HepG2 (cell line): ENCODE measurements at regions not wholly inside any gene's neighbourhood (a gene's known extent, or its start where the extent isn't known, plus 50 kb on each side); places are given as distances from the start of the nearest gene placed in this dataset.

Experiments
- BCLAF1 ChIP-seq: fragments of 450-650 bp; IDR thresholded peaks from 2 replicates; pipeline ENCODE4 v1.6.1; 2017; ENCODE audit warnings: mild to moderate bottlenecking
- CTCF ChIP-seq: sonication (generic); formaldehyde crosslinking; IDR thresholded peaks from 2 replicates; pipeline ENCODE4 v1.5.0; 2020; ENCODE audit warnings: mild to moderate bottlenecking, missing genetic modification reagents, moderate library complexity
- E2F1 ChIP-seq: sonication (generic); formaldehyde crosslinking; IDR thresholded peaks from 2 replicates; pipeline ENCODE4 v1.5.0; 2020; ENCODE audit warnings: missing genetic modification reagents
- JUND ChIP-seq: sonication (generic); formaldehyde crosslinking; IDR thresholded peaks from 2 replicates; pipeline ENCODE4 v1.8.0; 2022; ENCODE audit warnings: mild to moderate bottlenecking, missing genetic modification reagents
- MTA3 ChIP-seq: sonication (generic); formaldehyde crosslinking; IDR thresholded peaks from 2 replicates; pipeline ENCODE4 v1.4.0; 2020; ENCODE audit warnings: missing genetic modification reagents
- NONO ChIP-seq, 2 experiments: fragments of 450-650 bp in 1 of 2; sonication (generic) in 1 of 2; formaldehyde crosslinking in 1 of 2; IDR thresholded peaks in 1 of 2; conservative IDR thresholded peaks in 1 of 2; 2 replicates each; pipeline versions ENCODE4 v1.6.1 to v1.8.0; 2017 to 2022; ENCODE audit warnings: mild to moderate bottlenecking in 1 of 2, missing genetic modification reagents in 1 of 2, moderate library complexity in 1 of 2
- PRPF4 ChIP-seq: fragments of 200-400 bp; formaldehyde crosslinking; IDR thresholded peaks from 2 replicates; pipeline ENCODE4 v1.6.1; 2016; ENCODE audit warnings: low read length, low read depth; ENCODE audit not compliant: poor library complexity, severe bottlenecking
- SNAPC2 ChIP-seq: sonication (generic); formaldehyde crosslinking; IDR thresholded peaks from 2 replicates; pipeline ENCODE4 v1.8.1; 2022; ENCODE audit warnings: mild to moderate bottlenecking, missing genetic modification reagents
- TEAD3 ChIP-seq: optimal IDR thresholded peaks from 2 replicates; pipeline ENCODE3; 2016; ENCODE audit warnings: borderline replicate concordance
- ZBTB37 ChIP-seq: sonication (generic); formaldehyde crosslinking; IDR thresholded peaks from 2 replicates; pipeline ENCODE4 v1.4.0; 2020; ENCODE audit warnings: mild to moderate bottlenecking, missing genetic modification reagents
- ZFP36L1 ChIP-seq: sonication (generic); formaldehyde crosslinking; IDR thresholded peaks from 2 replicates; pipeline ENCODE4 v1.8.0; 2022; ENCODE audit warnings: mild to moderate bottlenecking, missing genetic modification reagents, moderate library complexity
- ZFX ChIP-seq: sonication (generic); formaldehyde crosslinking; IDR thresholded peaks from 2 replicates; pipeline ENCODE4 v1.4.0; 2020; ENCODE audit warnings: mild to moderate bottlenecking, low read depth, missing genetic modification reagents, moderate library complexity
- ZNF230 ChIP-seq: sonication (generic); formaldehyde crosslinking; IDR thresholded peaks from 2 replicates; pipeline ENCODE4 v1.4.0; 2020; ENCODE audit warnings: mild to moderate bottlenecking, missing genetic modification reagents
- ZNF547 ChIP-seq: sonication (generic); formaldehyde crosslinking; IDR thresholded peaks from 2 replicates; pipeline ENCODE4 v1.5.1; 2020; ENCODE audit warnings: mild to moderate bottlenecking, missing genetic modification reagents

GRCh38 chr4:137994853-137995252 lies 247.3 kb downstream of the SLC7A11 start:
- TF ChIP-seq CTCF (CRISPR knock-in tag): no peak
- no peak for TF ChIP-seq ZFX (CRISPR knock-in tag)
- TF ChIP-seq MTA3: no peak
- no peak for TF ChIP-seq BCLAF1
- no peak for TF ChIP-seq TEAD3 (CRISPR knock-in tag)
- no peak for TF ChIP-seq NONO (IDR thresholded peaks at IDR 0.05)
- TF ChIP-seq NONO (CRISPR knock-in tag; conservative IDR thresholded peaks at IDR 0.05): no peak
- TF ChIP-seq SNAPC2 (CRISPR knock-in tag): no peak
- no peak for TF ChIP-seq ZNF547 (CRISPR knock-in tag)
- no peak for TF ChIP-seq ZFP36L1 (CRISPR knock-in tag)
- TF ChIP-seq ZNF230 (CRISPR knock-in tag): no peak
- no peak for TF ChIP-seq E2F1
- no peak for TF ChIP-seq PRPF4
- TF ChIP-seq JUND (CRISPR knock-in tag): no peak
- TF ChIP-seq ZBTB37 (CRISPR knock-in tag): no peak
